ENCODE measurements at regions not wholly inside any gene's neighbourhood (a gene's known extent, or its start where the extent isn't known, plus 50 kb on each side); places are given as distances from the start of the nearest gene placed in this dataset.
"Not testable (repeated sequence)": the region's sequence is repeated elsewhere in the genome, so short reads cannot be mapped to it uniquely, and the experiment has no call there.

- DNase-seq, result no peak
These were observed 625.7 kb upstream of the KCND2 start for GRCh38 chr7:119647286-119647685.

GRCh38 chr7:119648752-119649151 lies 624.2 kb upstream of the KCND2 start:
- not testable (repeated sequence) for DNase-seq

DNA sequence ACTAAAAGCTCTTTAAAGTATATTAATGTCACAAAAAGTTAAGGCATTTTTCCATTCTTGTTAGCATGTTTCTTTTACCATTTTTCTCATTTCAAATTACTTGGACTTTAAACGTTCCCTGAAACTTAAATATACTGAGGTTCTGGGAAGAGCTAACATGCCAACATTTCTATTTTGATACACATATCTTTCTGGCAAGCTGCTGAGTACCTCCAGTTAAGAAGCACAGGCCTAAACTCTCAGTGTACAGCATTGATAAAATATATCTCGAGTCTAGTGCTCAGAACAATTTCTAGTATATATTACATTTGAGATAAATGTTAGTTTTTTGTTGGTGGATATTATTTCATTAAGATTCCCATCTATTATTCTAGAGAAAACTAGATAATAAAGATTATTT lies 612.9 kb upstream of the KCND2 start:
- no peak for DNase-seq

- DNase-seq, result no peak
These were observed 608.4 kb upstream of the KCND2 start for GRCh38 chr7:119664601-119665000.

DNA sequence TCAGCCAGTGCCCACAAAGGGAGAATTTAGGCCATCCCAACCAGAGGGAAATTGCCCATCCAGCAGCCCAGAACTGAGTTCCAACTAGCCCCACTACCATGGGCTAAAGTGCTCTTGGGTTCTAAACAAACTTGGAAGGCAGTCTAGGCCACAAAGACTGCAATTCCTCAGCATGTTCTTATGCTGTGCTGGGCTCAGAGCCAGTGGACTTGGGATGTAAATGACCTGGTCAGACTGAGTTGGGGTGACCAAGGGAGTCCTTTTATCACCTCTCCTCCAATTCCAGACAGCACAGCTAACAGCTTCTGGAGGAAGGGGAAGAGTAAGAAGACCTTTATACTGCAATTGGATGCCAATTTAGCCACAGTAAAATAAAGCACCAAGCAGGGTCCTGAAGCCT lies 607.2 kb upstream of the KCND2 start:
- no peak for DNase-seq

GRCh38 chr7:119681336-119681735 lies 591.6 kb upstream of the KCND2 start:
- DNase-seq, result no peak

- no peak for DNase-seq
These were observed 588.2 kb upstream of the KCND2 start for GRCh38 chr7:119684763-119685162.

GRCh38 chr7:119685906-119686305 lies 587.1 kb upstream of the KCND2 start:
- no peak for DNase-seq

DNA sequence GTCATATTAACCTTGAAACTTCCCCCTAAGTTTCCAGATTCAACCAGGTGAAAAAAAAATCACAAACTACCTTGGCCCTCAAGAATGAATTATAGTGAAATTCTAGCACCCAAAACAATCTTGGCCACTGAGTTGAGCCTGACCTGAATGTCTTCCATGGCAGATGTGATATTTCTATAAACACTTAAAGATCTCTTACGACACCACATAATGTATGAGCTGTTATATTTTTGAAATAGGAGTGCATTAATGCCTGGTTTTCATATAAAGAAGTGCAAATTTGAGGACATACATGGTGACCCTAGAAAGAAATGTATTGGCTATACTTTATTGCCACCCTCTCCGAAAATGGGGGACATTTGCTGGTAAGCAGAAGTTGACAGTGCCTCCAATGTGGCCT lies 584.1 kb upstream of the KCND2 start:
- DNase-seq, result no peak

- no peak for DNase-seq
These were observed 580.4 kb upstream of the KCND2 start for GRCh38 chr7:119692541-119692940.

DNA sequence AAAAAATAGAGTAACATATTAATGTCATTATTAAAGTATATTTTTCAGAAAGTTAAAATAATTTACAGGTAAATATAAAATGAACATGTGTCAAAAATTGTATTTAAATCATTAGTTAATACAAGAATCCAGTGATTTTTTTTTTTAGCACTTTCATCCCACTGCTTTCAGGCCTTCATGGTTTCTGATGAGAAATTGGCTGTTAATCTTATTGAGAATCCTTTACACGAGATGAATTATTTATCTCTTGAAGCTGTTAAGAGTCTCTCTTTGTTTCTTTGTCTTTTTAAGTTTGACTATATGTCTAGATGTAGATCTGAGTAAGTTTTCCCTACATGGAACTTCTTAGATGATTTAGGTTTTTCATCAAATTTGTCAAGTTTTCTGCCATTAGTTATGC lies 578.5 kb upstream of the KCND2 start:
- DNase-seq, result no peak

DNA sequence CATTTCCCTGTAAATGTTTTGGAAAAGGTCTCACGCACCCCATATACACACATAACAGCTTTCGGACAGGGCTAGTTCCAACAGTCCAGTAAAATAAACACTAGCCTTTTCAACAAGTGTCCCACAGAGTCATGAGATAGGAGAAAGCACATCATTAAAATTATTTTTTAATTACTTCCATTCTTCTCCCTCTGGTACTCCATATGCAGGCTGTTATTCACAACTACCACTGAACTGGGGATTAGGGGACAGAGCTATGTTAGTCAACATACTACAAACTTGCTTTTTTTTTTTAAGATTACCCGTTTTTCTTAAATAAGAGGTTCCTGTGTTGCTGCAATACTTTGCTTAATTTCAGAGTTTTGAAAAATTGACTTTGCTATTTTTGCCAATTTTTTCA lies 576.6 kb upstream of the KCND2 start:
- DNase-seq, result no peak

GRCh38 chr7:119703895-119704294 lies 569.1 kb upstream of the KCND2 start:
- no peak for DNase-seq

GRCh38 chr7:119706608-119707007 lies 566.4 kb upstream of the KCND2 start:
- no peak for DNase-seq

GRCh38 chr7:119708891-119709290 lies 564.1 kb upstream of the KCND2 start:
- DNase-seq, result no peak

- DNase-seq, result no peak
These were observed 561.9 kb upstream of the KCND2 start for GRCh38 chr7:119711104-119711503.

DNA sequence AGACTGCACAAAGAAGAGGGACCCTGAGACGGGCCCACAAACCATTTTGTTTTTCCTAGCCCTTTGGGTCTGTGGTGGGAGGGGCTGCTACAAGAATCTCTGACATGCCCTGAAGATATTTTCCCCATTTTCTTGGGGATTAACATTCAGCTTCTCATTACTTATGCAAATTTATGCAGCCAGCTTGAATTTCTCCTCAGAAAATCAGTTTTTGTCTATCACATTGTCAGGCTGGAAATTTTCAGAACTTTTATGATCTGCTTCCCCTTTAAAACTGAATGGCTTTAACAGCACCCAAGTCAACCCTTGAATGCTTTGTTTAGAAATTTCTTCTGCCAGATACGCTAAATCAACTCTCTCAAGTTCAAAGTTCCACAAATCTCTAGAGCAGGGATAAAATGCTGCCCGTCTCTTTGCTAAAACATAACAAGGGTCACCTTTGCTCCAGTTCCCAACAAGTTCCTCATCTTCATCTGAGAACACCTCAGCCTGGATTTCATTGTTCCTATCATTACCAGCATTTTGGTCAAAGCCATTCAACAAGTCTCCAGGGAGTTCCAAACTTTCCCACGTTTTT lies 560.0 kb upstream of the KCND2 start:
- DNase-seq, result no peak

GRCh38 chr7:119713606-119714005 lies 559.4 kb upstream of the KCND2 start:
- DNase-seq, result no peak

DNA sequence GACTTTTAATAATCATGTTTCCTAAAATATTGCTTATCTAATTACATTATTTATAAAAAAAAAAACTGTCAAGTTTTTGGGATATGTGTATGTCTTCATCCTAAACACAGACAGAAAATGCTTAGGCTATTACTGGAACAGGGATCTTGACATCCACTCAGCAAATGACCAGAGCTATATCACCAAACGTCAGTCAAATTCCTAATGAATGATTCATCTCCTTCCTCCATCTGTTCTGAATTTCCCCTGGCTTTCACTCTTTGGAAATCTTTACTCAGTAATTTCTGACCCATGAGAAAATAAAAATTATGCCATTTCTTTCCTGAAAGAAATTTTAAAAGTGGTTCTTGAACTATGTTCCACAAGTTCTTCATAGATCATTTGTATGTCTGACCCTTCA lies 552.4 kb upstream of the KCND2 start:
- DNase-seq, result no peak

- DNase-seq, result no peak
These were observed 548.8 kb upstream of the KCND2 start for GRCh38 chr7:119724041-119724792.

DNA sequence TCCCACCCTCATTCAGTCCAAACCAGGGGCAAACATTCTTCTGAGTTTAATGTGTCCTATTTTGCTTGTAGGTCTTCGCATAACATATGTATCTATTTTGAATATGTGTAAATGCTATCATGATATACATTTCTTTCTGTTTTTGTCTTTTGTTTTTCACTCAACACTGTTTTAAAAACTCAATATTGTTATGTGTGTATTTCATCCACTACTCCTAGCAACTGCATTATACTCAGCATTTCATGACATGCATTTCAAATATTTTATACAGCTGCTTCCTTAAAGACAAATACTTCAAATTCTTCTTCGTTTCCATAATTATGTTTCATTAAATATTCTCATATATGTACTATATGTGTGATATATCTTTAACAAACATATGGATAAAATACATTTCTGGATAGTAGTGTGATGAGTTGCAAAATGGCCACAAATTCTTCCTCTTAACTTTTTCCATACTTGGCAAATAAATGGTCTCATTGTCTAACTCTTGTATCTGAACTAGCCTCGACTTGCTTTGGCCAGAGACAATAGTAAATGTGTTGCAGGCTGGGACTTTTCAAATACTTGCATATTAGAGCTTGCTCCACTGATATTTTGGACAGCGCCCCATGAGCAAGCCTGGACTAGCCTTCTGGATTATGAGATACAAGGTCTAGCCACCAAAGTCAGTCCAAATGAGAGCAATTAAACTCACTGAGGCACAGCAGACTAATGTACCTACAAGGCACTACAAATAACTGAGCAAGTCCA lies 539.7 kb upstream of the KCND2 start:
- DNase-seq, result no peak

DNA sequence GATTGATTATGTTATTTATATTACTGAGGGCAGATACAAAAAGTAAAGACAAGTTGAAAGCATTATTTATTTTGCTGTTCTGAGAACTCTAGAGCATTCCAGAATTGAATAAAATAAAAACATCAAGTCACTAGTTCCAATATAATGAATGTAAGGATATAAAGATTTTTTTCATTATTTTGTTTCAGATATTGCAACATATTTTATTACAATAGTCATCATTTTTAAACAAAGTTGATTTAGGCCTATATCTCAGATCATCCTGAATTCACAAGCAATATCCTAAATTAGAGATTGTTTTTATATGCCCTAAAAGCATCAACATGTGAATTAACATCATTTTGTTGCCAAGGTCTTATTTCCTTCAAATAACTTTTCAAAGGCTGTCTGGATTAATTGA lies 535.6 kb upstream of the KCND2 start:
- no peak for DNase-seq

- not testable (repeated sequence) for DNase-seq
These were observed 527.7 kb upstream of the KCND2 start for GRCh38 chr7:119745280-119745679.

DNA sequence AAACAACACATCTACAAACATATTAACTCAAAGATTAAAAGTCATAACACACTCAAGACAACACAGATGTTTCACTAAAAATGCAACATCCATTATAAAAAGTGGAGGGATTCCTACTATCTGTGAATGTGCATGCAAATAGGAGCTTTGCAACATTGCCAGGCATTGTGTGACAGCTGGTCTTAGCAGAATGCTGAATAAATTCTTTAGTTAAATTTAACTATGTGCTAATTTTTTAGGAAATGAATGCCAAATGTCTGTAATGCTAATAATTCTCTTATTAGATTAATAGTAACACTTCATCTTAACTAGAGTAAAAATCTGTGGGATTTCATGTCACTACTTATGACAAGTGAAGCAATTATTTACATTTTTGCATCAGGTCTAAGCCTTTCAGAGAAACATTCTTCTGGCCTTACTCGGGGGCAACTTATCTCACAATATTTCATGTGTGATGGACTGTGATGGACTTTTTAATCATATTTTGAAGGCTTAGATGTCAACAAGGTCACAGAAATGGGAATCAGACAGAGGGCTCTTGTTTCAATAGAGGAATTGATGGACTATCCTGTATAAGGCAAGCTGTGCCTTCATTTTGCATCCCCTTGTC lies 524.6 kb upstream of the KCND2 start:
- DNase-seq, result no peak
